Right cardiac atrium (tissue), 5 donors: ENCODE measurements at regions not wholly inside any gene's neighbourhood (a gene's known extent, or its start where the extent isn't known, plus 50 kb on each side); places are given as distances from the start of the nearest gene placed in this dataset.
"Not testable (repeated sequence)": the region's sequence is repeated elsewhere in the genome, so short reads cannot be mapped to it uniquely, and the experiment has no call there.

Source experiments
- ATAC-seq, 2 donors: fragments of 200-7000 bp; cut with Tn5 transposase; one replicate each; pipeline versions ENCODE4 v1.8.0 to v1.9.1; 2020; ENCODE audit warnings: moderate library complexity in 2 of 2, mild to moderate bottlenecking in 1 of 2
- DNase-seq, 3 donors: peaks; one replicate each; pipeline ENCODE4 v3.0.0-alpha.2; 2020
- H3K27ac ChIP-seq: one replicate; pipeline ENCODE4 v1.5.1; 2013; ENCODE audit warnings: mild to moderate bottlenecking, low read length, control low read depth, moderate library complexity
- H3K27me3 ChIP-seq: one replicate; pipeline ENCODE4 v1.6.1; 2013; ENCODE audit not compliant: control insufficient read depth, insufficient read depth
- H3K4me1 ChIP-seq: one replicate; pipeline ENCODE4 v1.6.1; 2013; ENCODE audit warnings: low read length; ENCODE audit not compliant: control insufficient read depth, insufficient read depth
- H3K4me3 ChIP-seq: one replicate; pipeline ENCODE4 v1.5.1; 2013; ENCODE audit warnings: low read length, control low read depth
- H3K9me3 ChIP-seq: one replicate; pipeline ENCODE4 v1.6.1; 2013; ENCODE audit warnings: low read length; ENCODE audit not compliant: control insufficient read depth
- WGBS: extraction: QIAGEN DNeasy Blood & Tissue Kit; methylation state at CpG from one replicate; pipeline ENCODE4 v1.1.7; 2013; 5-methylcytosine and 5-hydroxymethylcytosine counted together
- intact Hi-C, 4 donors: fragments of 100-400 bp; cut with DNase I; formaldehyde crosslinking; loops; one replicate each; pipeline versions ENCODE4 v1.11.0 to v1.14.0; 2022 to 2023
- donor health status: healthy with polysubstance abuse.
- donor health status: DM: no; HTN: yes; CAD: no.
- donor health status: DM: no; HTN: no; CAD: no.
- donor health status: DM: no; HTN: yes; CAD: no; lungs with severe emphysema.
- donor health status: DM: yes; HTN: yes; CAD: no.

DNA sequence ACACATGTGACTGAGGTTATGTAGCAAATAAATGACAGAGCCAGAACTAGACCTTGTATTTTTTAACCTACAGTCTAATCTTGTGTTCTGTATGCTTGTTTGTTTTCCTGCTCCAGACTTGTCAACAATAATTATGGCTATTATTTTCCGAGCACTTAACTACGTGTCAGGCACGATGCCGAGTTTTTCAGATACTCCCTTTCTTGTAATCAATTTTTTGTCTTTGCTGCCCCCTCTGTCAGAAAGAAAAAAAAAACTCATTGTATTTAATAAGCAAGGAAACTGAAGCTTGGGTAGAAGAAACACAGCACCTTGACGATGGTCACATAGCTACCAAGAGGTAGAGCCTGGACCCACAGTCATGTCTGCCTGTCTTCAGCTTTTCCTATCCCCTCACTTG lies 95.7 kb upstream of the TRIM77 start:
- H3K27ac ChIP-seq, H3K4me3 ChIP-seq, ATAC-seq, H3K4me1 ChIP-seq, H3K27me3 ChIP-seq, H3K9me3 ChIP-seq: not testable (repeated sequence)
- intact Hi-C loops: loop anchor here in 1 of 4 donors (10.0 kb wide), 1 partner anchor 520 kb away; no protein-coding TSS in a partner anchor
- peak in 1 of 3 donors; percentile 49 for DNase-seq
- WGBS: 32% methylated on average over 5 of the region's 5 CpGs

- intact Hi-C loops: loop anchor here in 1 of 4 donors (10.0 kb wide), 1 partner anchor 521 kb away; no protein-coding TSS in a partner anchor
- H3K4me1 ChIP-seq, H3K4me3 ChIP-seq, H3K27ac ChIP-seq, DNase-seq, H3K27me3 ChIP-seq, ATAC-seq, H3K9me3 ChIP-seq: not testable (repeated sequence)
- WGBS: 93% methylated on average over 1 of the region's 1 CpG
Observed at GRCh38 chr11:89615642-89616041, 94.5 kb upstream of the TRIM77 start.

DNA sequence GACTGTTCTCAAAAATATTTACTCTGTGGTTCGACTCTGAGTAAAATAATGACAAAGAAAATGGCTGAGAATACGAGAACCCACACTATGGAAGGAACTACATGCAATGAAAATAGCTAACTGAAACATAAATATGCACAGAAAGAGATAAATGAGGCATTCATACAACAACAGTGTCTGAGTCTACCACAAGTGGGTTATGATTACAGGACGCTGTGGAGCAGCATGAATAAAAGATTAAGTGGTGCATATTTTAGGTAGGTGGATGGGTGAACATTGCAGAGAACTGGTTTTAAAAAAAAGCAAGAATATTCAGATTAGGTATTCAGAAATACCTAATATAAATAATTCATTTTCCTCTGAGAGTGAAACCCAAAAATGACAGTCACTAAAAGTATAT lies 93.9 kb upstream of the TRIM77 start:
- DNase-seq, H3K9me3 ChIP-seq, H3K4me3 ChIP-seq, H3K4me1 ChIP-seq, ATAC-seq, H3K27me3 ChIP-seq, H3K27ac ChIP-seq: not testable (repeated sequence)
- intact Hi-C loops: loop anchor here in 1 of 4 donors (10.0 kb wide), 1 partner anchor 521 kb away; no protein-coding TSS in a partner anchor
- WGBS: 75% methylated on average over 3 of the region's 3 CpGs

- DNase-seq, H3K4me3 ChIP-seq, H3K27ac ChIP-seq, H3K9me3 ChIP-seq, H3K27me3 ChIP-seq, H3K4me1 ChIP-seq: not testable (repeated sequence)
- WGBS: 48% methylated on average over 1 of the region's 1 CpG
- ATAC-seq: peak in 1 of 2 donors; percentile 52
- intact Hi-C loops: loop anchor here in 1 of 4 donors (10.0 kb wide), 1 partner anchor 522 kb away; no protein-coding TSS in a partner anchor
Observed at GRCh38 chr11:89616999-89617602, 93.0 kb upstream of the TRIM77 start.

GRCh38 chr11:89620721-89621120 lies 89.4 kb upstream of the TRIM77 start:
- H3K27ac ChIP-seq, DNase-seq, H3K27me3 ChIP-seq, H3K4me1 ChIP-seq, intact Hi-C loops, H3K9me3 ChIP-seq, H3K4me3 ChIP-seq, ATAC-seq: not testable (repeated sequence)
- 71% methylated on average over 3 of the region's 3 CpGs for WGBS

GRCh38 chr11:89625171-89625570 lies 84.9 kb upstream of the TRIM77 start:
- WGBS: 82% methylated on average over 6 of the region's 6 CpGs
- intact Hi-C loops: no loop called here

GRCh38 chr11:89626366-89626765 lies 83.7 kb upstream of the TRIM77 start:
- H3K27ac ChIP-seq: no peak overlapping the region
- H3K4me1 ChIP-seq: no peaks in the 10 kb centered on the region
- no peaks in the 10 kb centered on the region for H3K9me3 ChIP-seq
- intact Hi-C loops: no loop called here
- DNase-seq (no peak), ATAC-seq (no peak)
- H3K4me3 ChIP-seq: no peak overlapping the region
- no peaks in the 10 kb centered on the region for H3K27me3 ChIP-seq

More at GRCh38 chr11:89625171-89625570, 84.9 kb upstream of the TRIM77 start:
- Histone ChIP-seq H3K4me1 (no peaks in the 10 kb centered on the region), H3K27ac (no peak overlapping the region), H3K4me3 (no peak overlapping the region), H3K27me3 (no peaks in the 10 kb centered on the region), H3K9me3 (no peaks in the 10 kb centered on the region)
- ATAC-seq (no peak), DNase-seq (no peak)

DNA sequence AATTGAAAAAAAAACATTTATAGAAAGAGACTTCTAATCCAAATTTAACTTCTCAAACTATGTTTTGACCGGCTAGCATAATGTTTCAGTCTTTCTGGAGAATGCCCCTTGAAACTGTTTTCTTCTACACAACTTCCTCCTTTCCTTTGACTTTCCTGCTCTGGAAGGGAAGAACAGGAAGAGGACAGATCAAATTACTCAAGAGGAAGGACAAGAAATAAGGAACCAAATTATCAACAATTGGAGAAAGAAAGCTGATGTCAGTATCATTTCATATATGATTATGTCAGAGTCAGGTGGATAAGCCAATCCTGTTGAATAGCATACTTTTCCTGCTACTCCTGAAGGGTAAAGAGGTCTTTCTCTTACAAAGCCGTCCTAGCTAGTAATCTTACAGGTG lies 83.2 kb upstream of the TRIM77 start:
- WGBS: 78% methylated on average over 2 of the region's 2 CpGs
- DNase-seq: not testable (repeated sequence)

DNA sequence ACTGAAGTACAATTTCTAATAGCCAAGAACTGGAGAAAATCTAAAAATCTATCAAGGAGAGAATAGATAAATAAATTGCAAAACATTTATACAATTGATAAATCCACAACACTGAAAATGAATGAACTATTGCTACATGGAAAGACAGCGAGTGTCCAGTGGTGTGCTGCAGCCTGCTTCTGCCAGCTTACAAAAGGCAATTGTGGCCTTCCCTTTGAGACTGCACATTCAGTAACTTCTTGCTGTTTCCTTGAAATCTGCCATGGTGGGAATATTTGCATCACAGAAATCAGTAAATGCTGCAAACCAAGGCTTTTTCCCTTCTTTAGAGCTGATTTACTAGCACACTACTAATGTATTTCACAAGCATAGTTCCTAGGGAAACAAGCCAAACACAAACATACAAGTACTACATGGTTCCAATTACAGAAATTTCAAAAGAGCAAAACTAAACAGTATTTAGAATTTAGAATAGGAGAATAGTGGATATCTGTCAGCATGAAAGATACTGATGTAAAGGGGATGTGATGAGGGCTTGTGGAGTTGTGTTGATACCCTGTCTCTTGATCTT lies 76.9 kb upstream of the TRIM77 start:
- no peaks in the 10 kb centered on the region for H3K9me3 ChIP-seq
- intact Hi-C loops: no loop called here
- H3K4me1 ChIP-seq: no peaks in the 10 kb centered on the region
- no peak for DNase-seq
- no peak overlapping the region for H3K27ac ChIP-seq
- no peak overlapping the region for H3K4me3 ChIP-seq
- WGBS: 75% methylated on average over 1 of the region's 1 CpG
- no peak for ATAC-seq
- H3K27me3 ChIP-seq: no peaks in the 10 kb centered on the region

More for the DNA sequence above, 83.2 kb upstream of the TRIM77 start:
- H3K27ac ChIP-seq, H3K4me1 ChIP-seq, H3K4me3 ChIP-seq, H3K9me3 ChIP-seq, ATAC-seq, H3K27me3 ChIP-seq, intact Hi-C loops: not testable (repeated sequence)

- DNase-seq, ATAC-seq, H3K27me3 ChIP-seq, intact Hi-C loops, H3K9me3 ChIP-seq, H3K4me1 ChIP-seq, H3K27ac ChIP-seq, H3K4me3 ChIP-seq: not testable (repeated sequence)
- WGBS: 73% methylated on average over 3 of the region's 3 CpGs
Observed at GRCh38 chr11:89640777-89641176, 69.3 kb upstream of the TRIM77 start.

DNA sequence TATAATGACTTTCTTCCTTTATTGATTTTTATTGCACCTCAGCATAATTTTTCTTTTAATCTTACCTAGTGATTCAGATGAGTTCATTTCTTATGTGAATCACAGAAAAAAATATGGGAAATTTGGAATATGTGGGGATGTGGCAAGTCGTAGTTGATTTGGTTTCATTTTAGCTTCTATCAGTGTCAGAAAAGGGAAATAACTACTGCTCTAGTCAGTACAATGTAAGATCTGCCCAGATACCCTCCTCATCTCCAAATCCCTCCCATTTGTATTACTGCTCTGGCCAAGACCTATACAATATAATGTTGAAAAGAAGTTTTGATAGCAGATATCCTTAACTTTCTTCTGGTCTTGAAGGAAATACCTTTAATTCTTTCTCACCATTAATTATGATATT lies 61.9 kb upstream of the TRIM77 start:
- H3K27ac ChIP-seq, H3K9me3 ChIP-seq, H3K27me3 ChIP-seq, DNase-seq, H3K4me1 ChIP-seq, intact Hi-C loops, ATAC-seq, H3K4me3 ChIP-seq: not testable (repeated sequence)
- WGBS: 62% methylated on average over 1 of the region's 1 CpG
